ENCODE measurements at regions not wholly inside any gene's neighbourhood (a gene's known extent, or its start where the extent isn't known, plus 50 kb on each side); places are given as distances from the start of the nearest gene placed in this dataset.
"Not testable (repeated sequence)": the region's sequence is repeated elsewhere in the genome, so short reads cannot be mapped to it uniquely, and the experiment has no call there.

DNA sequence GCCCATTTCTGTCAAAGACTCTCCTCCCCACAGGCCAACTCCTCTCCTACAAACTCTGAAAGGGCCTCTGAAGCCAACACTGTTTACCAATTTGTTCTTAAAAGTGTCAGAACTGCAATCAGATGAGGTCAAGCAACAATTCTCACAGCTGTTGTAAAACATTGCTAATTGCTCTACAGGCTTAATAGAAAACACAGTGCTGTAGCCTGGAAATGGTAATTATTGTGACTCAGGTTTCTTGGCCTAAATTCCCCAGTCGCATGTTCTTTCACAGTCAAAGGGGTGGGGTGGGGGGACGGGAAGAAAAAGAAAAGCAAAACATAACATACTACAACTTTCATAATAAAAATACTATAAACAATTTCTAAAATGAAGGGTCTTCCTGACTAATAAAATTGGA, 343.2 kb downstream of the DMAC1 start:
- no peaks in the 10 kb centered on the region for H3K4me1 ChIP-seq (ENCODE audit: control insufficient read depth, low read depth, low read length)
- no peak overlapping the region for H3K4me3 ChIP-seq (ENCODE audit: low read length)
- H3K27ac ChIP-seq (ENCODE audit: low read length): no peak overlapping the region
- H3K27me3 ChIP-seq (ENCODE audit: control insufficient read depth, insufficient read depth, low read length): no peaks in the 10 kb centered on the region
- H3K36me3 ChIP-seq (ENCODE audit: control insufficient read depth, low read depth, low read length): no peaks in the 10 kb centered on the region
- H3K9me3 ChIP-seq (ENCODE audit: control insufficient read depth, low read depth, low read length): peaks cover 5% of the 10 kb centered on the region
- no peak overlapping the region for H3K9ac ChIP-seq (ENCODE audit: low read length)

DNA sequence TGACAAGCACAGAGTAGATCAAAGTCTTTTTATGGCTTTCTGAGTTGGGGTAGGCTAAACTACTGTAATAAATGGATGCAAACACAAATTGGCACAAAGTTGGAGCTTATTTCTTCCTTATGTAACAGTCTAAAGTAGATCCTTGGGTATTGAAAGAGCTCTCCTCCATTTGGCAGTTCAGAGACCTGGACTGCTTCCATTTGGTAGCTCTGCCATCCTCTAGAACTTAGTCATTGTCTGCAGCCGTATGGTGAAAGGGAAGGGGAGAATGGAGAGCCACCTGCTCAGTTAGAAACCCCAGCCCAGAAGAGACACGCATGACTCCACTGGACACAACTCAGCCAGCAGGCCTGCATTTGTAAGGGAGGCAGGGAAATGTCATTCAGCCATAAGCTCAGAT, 345.0 kb downstream of the DMAC1 start:
- Histone ChIP-seq H3K9me3 (ENCODE audit: control insufficient read depth, low read depth, low read length) (no peaks in the 10 kb centered on the region), H3K4me3 (ENCODE audit: low read length) (no peak overlapping the region), H3K36me3 (ENCODE audit: control insufficient read depth, low read depth, low read length) (no peaks in the 10 kb centered on the region), H3K27ac (ENCODE audit: low read length) (no peak overlapping the region), H3K27me3 (ENCODE audit: control insufficient read depth, insufficient read depth, low read length) (no peaks in the 10 kb centered on the region), H3K4me1 (ENCODE audit: control insufficient read depth, low read depth, low read length) (no peaks in the 10 kb centered on the region), H3K9ac (ENCODE audit: low read length) (no peak overlapping the region)

DNA sequence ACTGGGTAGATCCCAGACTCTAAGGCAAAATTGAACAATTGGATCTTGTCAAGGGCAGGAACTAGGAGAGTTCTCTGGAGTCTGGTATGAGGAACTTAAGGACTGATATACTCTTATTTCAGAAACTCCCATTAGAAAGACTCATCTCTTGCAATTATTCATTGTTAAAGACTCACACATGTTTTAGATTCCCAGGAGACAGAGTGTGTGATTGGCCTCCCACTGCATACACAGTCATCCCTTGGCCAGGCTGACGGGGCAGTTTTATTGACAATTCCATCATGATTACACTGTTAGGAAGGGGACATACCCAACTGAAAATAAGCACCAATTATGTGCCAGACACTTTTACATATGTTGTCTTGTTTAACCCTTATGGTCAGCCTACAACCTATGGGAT, 347.2 kb downstream of the DMAC1 start:
- Histone ChIP-seq H3K4me1 (ENCODE audit: control insufficient read depth, low read depth, low read length) (no peaks in the 10 kb centered on the region), H3K9me3 (ENCODE audit: control insufficient read depth, low read depth, low read length) (no peaks in the 10 kb centered on the region), H3K27ac (ENCODE audit: low read length) (no peak overlapping the region), H3K27me3 (ENCODE audit: control insufficient read depth, insufficient read depth, low read length) (no peaks in the 10 kb centered on the region), H3K4me3 (ENCODE audit: low read length) (no peak overlapping the region), H3K9ac (ENCODE audit: low read length) (no peak overlapping the region), H3K36me3 (ENCODE audit: control insufficient read depth, low read depth, low read length) (no peaks in the 10 kb centered on the region)

DNA sequence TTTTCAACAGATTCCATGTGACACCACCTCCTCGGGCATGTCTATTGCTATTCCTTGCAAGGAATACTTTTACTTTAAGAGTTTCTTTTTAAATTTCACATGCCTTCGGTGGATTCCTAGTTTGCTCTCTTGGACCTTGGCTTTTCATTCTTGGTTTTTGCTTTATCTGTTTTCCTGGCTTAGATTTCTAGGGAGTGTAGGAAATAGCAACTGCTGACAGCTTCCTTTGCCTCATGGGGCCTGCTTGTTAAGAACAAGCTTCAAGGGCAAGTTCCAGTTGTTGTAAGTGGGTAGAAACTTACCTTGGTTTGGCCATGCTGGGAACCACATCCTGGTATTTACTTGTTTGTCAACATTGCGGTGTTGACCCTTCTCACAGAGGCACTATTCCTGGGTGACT, 348.5 kb downstream of the DMAC1 start:
- Histone ChIP-seq H3K9me3 (ENCODE audit: control insufficient read depth, low read depth, low read length) (no peaks in the 10 kb centered on the region), H3K36me3 (ENCODE audit: control insufficient read depth, low read depth, low read length) (no peaks in the 10 kb centered on the region), H3K27me3 (ENCODE audit: control insufficient read depth, insufficient read depth, low read length) (no peaks in the 10 kb centered on the region), H3K27ac (ENCODE audit: low read length) (no peak overlapping the region), H3K4me3 (ENCODE audit: low read length) (no peak overlapping the region), H3K9ac (ENCODE audit: low read length) (no peak overlapping the region), H3K4me1 (ENCODE audit: control insufficient read depth, low read depth, low read length) (no peaks in the 10 kb centered on the region)

DNA sequence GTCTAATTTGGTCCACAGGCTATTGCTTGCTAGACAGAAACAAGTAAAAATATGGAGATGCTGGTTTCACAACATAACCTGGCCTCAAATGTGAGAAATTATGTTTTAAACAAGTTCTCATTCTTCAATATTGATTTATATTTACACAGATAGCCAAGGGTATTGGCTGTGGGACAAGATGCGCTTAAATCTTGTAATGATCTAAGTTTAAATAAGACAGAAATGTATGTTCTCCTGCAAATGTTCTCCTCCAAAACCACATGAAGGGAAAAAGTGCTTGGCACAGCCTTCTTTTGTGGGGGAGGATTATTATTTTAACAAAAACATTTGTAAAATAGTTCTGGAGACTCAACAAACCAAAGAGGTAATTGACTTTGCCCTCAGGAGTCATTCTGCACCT, 356.0 kb downstream of the DMAC1 start:
- H3K27ac ChIP-seq (ENCODE audit: low read length): no peak overlapping the region
- H3K4me3 ChIP-seq (ENCODE audit: low read length): no peak overlapping the region
- no peaks in the 10 kb centered on the region for H3K9me3 ChIP-seq (ENCODE audit: control insufficient read depth, low read depth, low read length)
- H3K36me3 ChIP-seq (ENCODE audit: control insufficient read depth, low read depth, low read length): no peaks in the 10 kb centered on the region
- no peak overlapping the region for H3K9ac ChIP-seq (ENCODE audit: low read length)
- H3K4me1 ChIP-seq (ENCODE audit: control insufficient read depth, low read depth, low read length): no peaks in the 10 kb centered on the region
- no peaks in the 10 kb centered on the region for H3K27me3 ChIP-seq (ENCODE audit: control insufficient read depth, insufficient read depth, low read length)

DNA sequence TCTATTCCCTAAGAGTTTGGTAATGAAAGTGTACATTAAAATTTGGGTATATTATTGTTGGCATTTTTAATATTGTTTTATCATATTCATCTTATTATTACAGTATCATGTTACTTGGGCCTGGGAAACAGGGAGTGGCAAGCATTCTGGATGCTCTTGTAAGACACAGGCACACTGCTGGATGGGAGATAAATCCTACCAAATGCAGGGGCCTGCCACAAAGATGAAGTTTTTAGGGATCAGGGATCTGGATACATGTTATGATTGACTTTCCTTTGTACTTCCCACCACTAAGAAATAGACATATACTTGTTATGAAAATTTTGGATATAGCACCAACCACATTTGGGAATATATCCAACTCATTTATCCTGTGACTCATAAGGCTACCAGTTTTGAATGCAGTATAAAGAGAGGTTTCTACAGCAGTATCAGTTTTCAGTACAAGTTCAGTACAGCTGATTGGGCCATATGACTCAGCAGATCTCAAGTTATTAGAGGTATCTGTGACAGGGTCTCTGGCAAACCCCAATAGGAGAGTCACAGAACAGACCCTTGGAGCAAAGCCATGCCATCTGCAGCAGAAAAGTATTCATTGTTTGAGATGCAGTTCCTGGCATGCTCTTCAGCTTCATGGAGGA, 360.1 kb downstream of the DMAC1 start:
- Histone ChIP-seq H3K9ac (ENCODE audit: low read length) (no peak overlapping the region), H3K27me3 (ENCODE audit: control insufficient read depth, insufficient read depth, low read length) (no peaks in the 10 kb centered on the region), H3K27ac (ENCODE audit: low read length) (no peak overlapping the region), H3K4me1 (ENCODE audit: control insufficient read depth, low read depth, low read length) (no peaks in the 10 kb centered on the region), H3K4me3 (ENCODE audit: low read length) (no peak overlapping the region), H3K36me3 (ENCODE audit: control insufficient read depth, low read depth, low read length) (no peaks in the 10 kb centered on the region), H3K9me3 (ENCODE audit: control insufficient read depth, low read depth, low read length) (no peaks in the 10 kb centered on the region)

DNA sequence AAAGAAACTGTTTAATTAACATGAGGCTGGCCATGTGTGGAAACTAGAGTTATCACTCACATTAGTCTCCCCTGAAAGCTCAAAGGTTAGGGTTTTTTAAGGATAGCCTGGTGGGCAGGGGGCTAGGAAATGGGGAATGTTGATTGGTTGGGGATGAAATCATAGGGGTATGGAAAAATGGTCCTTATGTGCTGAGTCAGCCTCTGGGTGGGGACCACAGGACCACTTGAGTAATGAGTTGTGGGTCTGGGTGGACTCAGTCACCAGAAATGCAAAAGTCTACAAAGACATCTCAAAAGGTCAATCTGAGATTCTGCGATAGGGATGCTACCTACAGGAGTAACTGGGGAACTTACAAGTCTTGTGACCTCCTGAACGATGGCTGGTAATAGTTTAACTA, 362.8 kb downstream of the DMAC1 start:
- Histone ChIP-seq H3K27me3 (ENCODE audit: control insufficient read depth, insufficient read depth, low read length) (no peaks in the 10 kb centered on the region), H3K4me3 (ENCODE audit: low read length) (no peak overlapping the region), H3K4me1 (ENCODE audit: control insufficient read depth, low read depth, low read length) (no peaks in the 10 kb centered on the region), H3K9me3 (ENCODE audit: control insufficient read depth, low read depth, low read length) (no peaks in the 10 kb centered on the region), H3K27ac (ENCODE audit: low read length) (no peak overlapping the region), H3K36me3 (ENCODE audit: control insufficient read depth, low read depth, low read length) (no peaks in the 10 kb centered on the region), H3K9ac (ENCODE audit: low read length) (no peak overlapping the region)

DNA sequence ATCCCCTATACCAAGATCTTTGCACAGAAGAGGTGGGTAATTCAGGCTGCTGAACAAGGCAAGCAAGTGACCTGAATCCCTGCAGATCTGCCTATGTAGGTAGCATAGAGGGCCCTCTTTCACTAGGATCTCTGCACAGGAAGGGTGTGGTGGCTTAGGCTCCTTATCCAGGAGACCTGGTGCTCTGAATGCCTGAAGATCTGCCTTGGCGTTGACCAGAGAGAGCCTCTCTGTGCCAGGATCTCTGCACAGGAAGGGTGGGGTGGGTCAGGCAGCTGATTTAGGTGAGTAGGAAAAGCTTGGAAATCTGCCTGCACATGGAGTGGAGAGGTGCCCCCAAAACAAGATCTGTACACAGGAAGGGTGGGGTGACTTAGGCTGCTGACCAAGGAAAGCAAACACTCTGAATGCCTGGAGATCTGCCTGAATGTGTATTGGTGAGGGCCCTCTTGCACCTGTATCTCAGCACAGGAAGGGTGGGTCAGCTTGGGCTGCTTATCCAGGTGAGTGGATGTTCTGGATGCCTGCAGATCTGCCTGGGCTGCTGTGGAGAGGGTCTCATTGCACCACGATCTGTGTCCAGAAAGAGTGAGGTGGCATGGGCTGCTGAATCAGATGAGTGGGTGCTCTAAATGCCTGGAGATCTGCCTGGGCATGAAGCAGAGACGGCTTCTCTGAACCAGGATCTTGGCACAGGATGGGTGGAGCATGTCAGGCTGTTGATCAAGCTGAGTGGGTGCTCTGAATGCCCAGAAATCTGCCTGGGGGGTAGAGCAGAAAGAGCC, 365.9 kb downstream of the DMAC1 start:
- H3K9me3 ChIP-seq (ENCODE audit: control insufficient read depth, low read depth, low read length): no peaks in the 10 kb centered on the region
- no peak overlapping the region for H3K9ac ChIP-seq (ENCODE audit: low read length)
- H3K27me3 ChIP-seq (ENCODE audit: control insufficient read depth, insufficient read depth, low read length): no peaks in the 10 kb centered on the region
- no peaks in the 10 kb centered on the region for H3K36me3 ChIP-seq (ENCODE audit: control insufficient read depth, low read depth, low read length)
- H3K4me3 ChIP-seq (ENCODE audit: low read length): no peak overlapping the region
- no peaks in the 10 kb centered on the region for H3K4me1 ChIP-seq (ENCODE audit: control insufficient read depth, low read depth, low read length)
- no peak overlapping the region for H3K27ac ChIP-seq (ENCODE audit: low read length)

DNA sequence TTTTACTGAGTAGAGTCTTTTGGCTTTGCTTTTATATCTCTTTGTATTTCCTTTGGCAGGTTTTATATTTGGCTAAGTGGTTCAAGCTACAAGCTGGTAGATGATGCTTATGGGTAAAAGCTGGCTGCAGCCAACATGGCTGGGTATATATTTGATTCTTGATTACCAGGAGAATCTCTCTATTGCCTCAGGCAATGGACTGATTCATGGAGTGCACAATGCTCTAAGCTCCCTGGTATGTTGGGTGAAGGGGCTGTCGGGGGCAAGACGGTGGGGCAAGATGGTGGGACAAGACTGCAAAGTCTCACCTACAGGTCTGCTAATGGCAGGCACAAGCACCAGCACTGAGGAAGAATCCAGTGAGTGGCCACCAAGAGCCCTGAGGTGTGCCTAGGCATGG, 366.6 kb downstream of the DMAC1 start:
- Histone ChIP-seq H3K9me3 (ENCODE audit: control insufficient read depth, low read depth, low read length) (no peaks in the 10 kb centered on the region), H3K27me3 (ENCODE audit: control insufficient read depth, insufficient read depth, low read length) (no peaks in the 10 kb centered on the region), H3K4me3 (ENCODE audit: low read length) (no peak overlapping the region), H3K27ac (ENCODE audit: low read length) (no peak overlapping the region), H3K4me1 (ENCODE audit: control insufficient read depth, low read depth, low read length) (no peaks in the 10 kb centered on the region), H3K36me3 (ENCODE audit: control insufficient read depth, low read depth, low read length) (no peaks in the 10 kb centered on the region), H3K9ac (ENCODE audit: low read length) (no peak overlapping the region)

DNA sequence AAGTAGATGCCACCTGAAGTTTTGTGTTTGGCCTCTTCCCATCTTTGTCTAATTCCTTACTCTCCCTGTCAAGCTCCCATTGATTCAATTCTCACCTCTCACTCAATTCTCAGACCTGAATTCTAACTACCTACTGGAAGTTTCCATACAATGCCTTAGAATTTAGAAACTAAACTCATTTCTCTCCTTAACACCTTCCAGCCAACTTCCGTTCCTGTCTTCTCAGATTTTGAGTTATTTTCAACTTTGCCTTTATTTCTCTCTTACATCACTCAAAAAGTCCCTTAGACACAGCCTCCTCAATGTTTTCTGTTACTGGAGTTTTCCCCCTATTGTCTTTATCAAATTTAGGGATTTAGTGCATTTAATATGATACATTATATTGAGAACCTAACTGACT, 382.2 kb downstream of the DMAC1 start:
- not testable (repeated sequence) for H3K4me3 ChIP-seq (ENCODE audit: low read length); H3K36me3 ChIP-seq (ENCODE audit: control insufficient read depth, low read depth, low read length); H3K27ac ChIP-seq (ENCODE audit: low read length); H3K9me3 ChIP-seq (ENCODE audit: control insufficient read depth, low read depth, low read length); H3K9ac ChIP-seq (ENCODE audit: low read length); H3K27me3 ChIP-seq (ENCODE audit: control insufficient read depth, insufficient read depth, low read length); H3K4me1 ChIP-seq (ENCODE audit: control insufficient read depth, low read depth, low read length)

DNA sequence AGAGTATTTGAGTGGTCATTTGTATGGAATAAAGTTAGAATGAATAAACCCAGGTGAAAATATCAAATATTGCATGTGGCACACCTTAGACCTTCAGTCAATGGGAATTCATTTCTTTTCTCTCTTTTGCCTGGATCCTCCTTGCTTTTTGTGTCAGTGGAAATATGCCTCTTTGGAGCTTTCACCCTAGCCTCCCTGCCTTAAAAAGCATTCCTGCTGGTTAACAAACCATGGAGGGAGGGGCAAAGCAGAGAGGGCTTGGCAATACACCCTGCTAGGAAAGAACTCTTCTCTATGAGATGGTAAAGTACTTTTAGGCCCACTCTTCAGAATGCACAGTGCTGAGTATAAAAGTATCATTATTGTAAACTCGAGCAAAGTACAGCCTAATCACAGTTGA, 383.7 kb downstream of the DMAC1 start:
- Histone ChIP-seq H3K4me1 (ENCODE audit: control insufficient read depth, low read depth, low read length) (no peaks in the 10 kb centered on the region), H3K27me3 (ENCODE audit: control insufficient read depth, insufficient read depth, low read length) (no peaks in the 10 kb centered on the region), H3K4me3 (ENCODE audit: low read length) (no peak overlapping the region), H3K27ac (ENCODE audit: low read length) (no peak overlapping the region), H3K9me3 (ENCODE audit: control insufficient read depth, low read depth, low read length) (no peaks in the 10 kb centered on the region), H3K36me3 (ENCODE audit: control insufficient read depth, low read depth, low read length) (no peaks in the 10 kb centered on the region), H3K9ac (ENCODE audit: low read length) (no peak overlapping the region)

DNA sequence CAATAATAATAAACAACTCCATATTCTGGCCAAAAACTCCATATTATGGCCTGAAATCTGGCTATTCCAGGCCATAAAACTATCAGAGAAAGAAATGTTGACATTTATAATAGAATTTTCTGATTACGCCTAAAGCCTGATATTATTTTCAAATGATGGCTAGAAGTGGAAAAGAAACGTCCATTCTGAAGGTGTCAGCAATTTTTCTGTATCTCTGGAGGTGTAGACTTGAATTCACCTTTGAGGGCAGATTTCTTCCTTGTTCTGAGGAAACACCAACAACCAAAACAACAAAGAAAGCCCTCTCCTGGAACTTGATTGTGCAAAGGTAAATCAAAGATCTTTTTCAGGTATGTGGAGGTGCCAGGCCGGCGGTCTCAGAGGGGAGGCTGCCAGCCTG, 390.7 kb downstream of the DMAC1 start:
- no peaks in the 10 kb centered on the region for H3K9me3 ChIP-seq (ENCODE audit: control insufficient read depth, low read depth, low read length)
- no peaks in the 10 kb centered on the region for H3K4me1 ChIP-seq (ENCODE audit: control insufficient read depth, low read depth, low read length)
- H3K4me3 ChIP-seq (ENCODE audit: low read length): no peak overlapping the region
- H3K27ac ChIP-seq (ENCODE audit: low read length): no peak overlapping the region
- H3K27me3 ChIP-seq (ENCODE audit: control insufficient read depth, insufficient read depth, low read length): no peaks in the 10 kb centered on the region
- no peak overlapping the region for H3K9ac ChIP-seq (ENCODE audit: low read length)
- no peaks in the 10 kb centered on the region for H3K36me3 ChIP-seq (ENCODE audit: control insufficient read depth, low read depth, low read length)
